ENCODE measurements at regions not wholly inside any gene's neighbourhood (a gene's known extent, or its start where the extent isn't known, plus 50 kb on each side); places are given as distances from the start of the nearest gene placed in this dataset.

DNA sequence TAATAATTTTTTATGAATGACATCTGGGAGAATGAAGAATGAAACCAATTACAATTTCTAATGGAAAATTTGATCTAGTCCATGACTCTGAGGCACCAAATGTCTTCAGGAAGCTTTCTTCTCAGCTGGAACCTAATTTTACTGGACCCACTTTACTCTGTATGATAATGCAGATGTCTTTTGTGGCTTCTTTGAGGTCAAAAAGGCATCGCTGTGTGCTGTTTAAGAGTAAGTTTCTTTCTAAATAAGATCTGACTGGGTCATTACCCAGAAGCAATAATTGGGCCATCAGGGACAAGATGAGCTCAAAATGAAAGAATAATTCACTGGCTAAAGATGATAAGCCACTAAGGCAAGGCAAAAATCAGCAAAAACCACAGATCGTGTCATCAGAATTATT, 633.4 kb downstream of the PSAT1 start:
- DNase-seq (ENCODE audit: low read depth), result no peak
- in situ Hi-C loops (cut with HindIII; ENCODE audit: low sequenced_read_pairs), result no loop called here
- no peak overlapping the region for H3K4me3 ChIP-seq (ENCODE audit: low read depth, low read length)
- TF ChIP-seq, protein P1, sequence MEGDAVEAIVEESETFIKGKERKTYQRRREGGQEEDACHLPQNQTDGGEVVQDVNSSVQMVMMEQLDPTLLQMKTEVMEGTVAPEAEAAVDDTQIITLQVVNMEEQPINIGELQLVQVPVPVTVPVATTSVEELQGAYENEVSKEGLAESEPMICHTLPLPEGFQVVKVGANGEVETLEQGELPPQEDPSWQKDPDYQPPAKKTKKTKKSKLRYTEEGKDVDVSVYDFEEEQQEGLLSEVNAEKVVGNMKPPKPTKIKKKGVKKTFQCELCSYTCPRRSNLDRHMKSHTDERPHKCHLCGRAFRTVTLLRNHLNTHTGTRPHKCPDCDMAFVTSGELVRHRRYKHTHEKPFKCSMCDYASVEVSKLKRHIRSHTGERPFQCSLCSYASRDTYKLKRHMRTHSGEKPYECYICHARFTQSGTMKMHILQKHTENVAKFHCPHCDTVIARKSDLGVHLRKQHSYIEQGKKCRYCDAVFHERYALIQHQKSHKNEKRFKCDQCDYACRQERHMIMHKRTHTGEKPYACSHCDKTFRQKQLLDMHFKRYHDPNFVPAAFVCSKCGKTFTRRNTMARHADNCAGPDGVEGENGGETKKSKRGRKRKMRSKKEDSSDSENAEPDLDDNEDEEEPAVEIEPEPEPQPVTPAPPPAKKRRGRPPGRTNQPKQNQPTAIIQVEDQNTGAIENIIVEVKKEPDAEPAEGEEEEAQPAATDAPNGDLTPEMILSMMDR (IDR thresholded peaks at IDR 0.05; ENCODE audit: low read depth, low read length, missing control alignments), result no peak

DNA sequence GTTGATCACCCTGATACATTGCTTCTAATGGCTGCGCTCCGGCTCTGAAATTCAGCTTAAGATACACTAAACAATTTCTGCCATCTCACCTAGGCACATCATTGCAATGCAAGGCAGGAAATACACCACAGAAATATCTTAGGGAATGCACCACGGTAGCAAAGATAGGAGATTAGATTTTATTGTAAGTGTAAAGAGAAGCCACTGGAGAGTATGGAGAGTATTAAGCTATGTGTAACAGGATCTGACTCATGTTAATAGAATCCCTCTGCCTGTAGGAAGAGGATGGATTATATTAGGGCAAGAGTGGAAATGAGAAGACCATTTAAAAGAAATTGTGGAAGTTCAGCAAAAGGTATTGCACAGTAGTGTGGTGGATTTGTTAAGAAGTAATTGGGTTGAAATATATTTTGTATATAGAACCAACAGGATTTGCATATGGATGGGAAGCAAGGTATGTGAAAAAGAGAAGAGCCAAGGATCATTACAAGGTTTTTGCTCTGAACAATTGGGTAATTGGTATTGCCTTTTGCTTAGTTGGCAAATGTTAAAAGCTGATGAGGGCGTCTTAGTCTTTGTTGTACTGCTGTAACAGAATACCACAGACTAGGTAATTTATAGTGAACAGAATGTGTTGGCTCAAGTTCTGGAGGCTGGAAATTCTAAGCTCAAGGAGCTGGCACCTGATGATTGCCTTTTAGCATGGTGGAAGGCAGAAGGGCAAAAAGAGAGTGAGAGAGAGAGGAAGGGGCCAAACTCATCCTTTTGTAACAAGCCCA, 636.1 kb downstream of the PSAT1 start:
- TF ChIP-seq, protein P1 (IDR thresholded peaks at IDR 0.05; ENCODE audit: low read depth, low read length, missing control alignments), result no peak
- in situ Hi-C loops (cut with HindIII; ENCODE audit: low sequenced_read_pairs), result no loop called here
- H3K4me3 ChIP-seq (ENCODE audit: low read depth, low read length), result no peak overlapping the region
- DNase-seq (ENCODE audit: low read depth), result no peak

DNA sequence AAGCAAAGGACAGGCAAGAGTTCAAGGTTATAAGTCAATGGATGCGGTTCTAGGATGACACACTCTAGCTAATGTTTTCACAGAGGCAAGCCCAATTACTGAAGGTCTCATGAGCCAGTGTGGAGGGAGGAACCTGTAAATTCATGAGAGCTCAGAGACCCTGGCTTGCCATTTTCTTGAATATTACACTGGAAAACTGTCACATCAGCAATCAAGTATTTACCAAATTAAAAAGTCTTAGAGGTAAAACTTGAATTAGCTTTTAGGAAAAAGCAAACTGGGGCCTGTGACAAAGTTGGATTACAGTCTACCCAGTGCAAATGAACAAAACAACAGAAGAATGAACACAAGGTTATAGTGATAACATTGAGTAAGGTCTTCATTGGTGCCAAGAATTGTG, 636.9 kb upstream of the TLE4 start:
- TF ChIP-seq, protein P1 (IDR thresholded peaks at IDR 0.05; ENCODE audit: low read depth, low read length, missing control alignments), result no peak
- in situ Hi-C loops (cut with HindIII; ENCODE audit: low sequenced_read_pairs), result no loop called here
- no peak for DNase-seq (ENCODE audit: low read depth)
- H3K4me3 ChIP-seq (ENCODE audit: low read depth, low read length), result no peak overlapping the region

DNA sequence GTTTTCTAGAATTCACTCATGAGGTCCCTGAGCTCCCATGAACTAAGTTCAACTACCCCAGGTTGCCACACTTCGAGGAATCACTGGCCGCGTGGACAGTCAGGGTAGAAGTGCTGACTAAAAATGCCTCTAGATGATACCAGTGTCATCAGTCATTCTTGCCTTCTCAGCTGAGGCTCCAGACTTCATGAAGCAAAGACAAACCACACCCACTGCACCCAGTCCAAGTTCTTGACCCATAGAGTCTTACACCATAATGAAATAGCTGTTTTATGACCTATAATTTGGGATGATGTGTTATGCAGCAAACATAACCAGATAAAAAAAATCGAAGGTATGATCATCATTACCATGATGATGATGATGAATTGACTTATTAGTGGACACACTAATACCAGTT, 632.9 kb upstream of the TLE4 start:
- no peak for DNase-seq (ENCODE audit: low read depth)
- TF ChIP-seq, protein P1 (IDR thresholded peaks at IDR 0.05; ENCODE audit: low read depth, low read length, missing control alignments), result no peak
- no peak overlapping the region for H3K4me3 ChIP-seq (ENCODE audit: low read depth, low read length)
- in situ Hi-C loops (cut with HindIII; ENCODE audit: low sequenced_read_pairs), result no loop called here

DNA sequence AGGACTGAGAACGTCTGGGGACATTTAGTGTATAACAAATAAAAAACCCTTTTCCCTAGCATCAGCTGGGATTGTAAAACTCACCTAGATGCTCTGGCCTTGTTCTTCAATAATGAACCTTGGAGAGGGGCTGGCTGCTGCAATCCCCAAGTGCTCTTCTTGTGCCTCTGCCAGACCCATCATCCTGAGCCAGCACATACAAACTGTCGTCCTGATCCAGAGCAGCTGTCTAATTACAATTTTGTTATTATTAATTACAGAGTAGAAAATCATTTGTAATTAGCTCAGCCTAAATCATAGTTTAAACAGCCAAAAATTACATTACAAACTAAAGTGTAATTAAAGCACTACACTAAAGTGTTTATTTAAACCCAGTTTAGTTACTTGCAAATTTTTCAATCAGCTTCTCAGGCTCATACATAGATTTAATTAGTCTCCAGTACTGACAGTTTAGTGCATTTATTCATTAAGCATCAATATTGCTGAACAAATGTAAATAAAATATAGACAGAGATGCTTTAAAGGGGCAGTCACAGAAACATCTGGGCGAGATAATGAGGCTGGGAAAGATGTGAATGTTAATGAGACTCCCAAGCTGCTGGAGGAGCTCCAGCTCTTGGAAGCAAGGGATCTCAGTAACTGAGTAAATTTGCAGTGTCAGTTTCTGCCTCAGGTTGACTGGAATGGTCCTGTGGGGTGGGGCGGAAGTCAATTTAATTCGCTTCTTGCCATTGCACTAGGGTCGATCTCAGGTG, 632.3 kb upstream of the TLE4 start:
- in situ Hi-C loops (cut with HindIII; ENCODE audit: low sequenced_read_pairs), result no loop called here
- H3K4me3 ChIP-seq (ENCODE audit: low read depth, low read length), result no peak overlapping the region
- DNase-seq (ENCODE audit: low read depth), result no peak
- TF ChIP-seq, protein P1 (IDR thresholded peaks at IDR 0.05; ENCODE audit: low read depth, low read length, missing control alignments), result no peak

DNA sequence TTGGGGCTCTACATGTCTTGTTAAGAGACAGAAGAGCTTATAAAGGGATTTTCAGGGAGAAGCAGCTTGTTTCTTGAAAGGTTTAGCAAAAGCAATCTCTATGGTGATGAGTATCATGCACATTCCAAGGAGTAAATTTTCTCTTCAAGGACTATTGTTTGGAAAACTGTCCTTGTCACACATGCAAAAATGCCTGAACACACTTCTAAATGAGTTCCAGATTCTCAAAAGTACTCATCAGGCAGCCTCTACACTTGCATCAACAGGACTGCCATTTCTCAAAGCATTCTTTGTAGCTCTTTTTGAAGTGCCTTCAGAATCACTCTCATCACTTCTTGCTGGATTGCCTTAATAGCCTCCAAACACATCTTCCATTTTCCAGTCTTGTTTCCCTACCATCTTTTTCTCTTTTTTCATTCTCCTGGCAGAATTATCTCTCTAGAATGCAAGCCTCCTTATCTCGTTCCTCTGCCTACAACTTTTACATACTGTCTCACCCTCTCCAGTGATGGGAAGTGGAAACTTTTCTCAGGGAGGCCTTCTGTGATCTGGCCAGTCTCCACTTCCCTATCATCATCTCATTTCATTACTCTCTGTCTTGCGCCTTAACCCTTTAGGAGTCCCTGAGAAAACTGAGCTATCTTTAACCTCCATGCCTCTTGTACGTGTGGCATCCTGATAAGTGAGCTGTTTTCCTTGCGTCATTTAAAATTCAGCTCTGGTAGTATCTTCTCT, 631.5 kb upstream of the TLE4 start:
- in situ Hi-C loops (cut with HindIII; ENCODE audit: low sequenced_read_pairs), result no loop called here
- H3K4me3 ChIP-seq (ENCODE audit: low read depth, low read length), result no peak overlapping the region
- DNase-seq (ENCODE audit: low read depth), result no peak
- TF ChIP-seq, protein P1 (IDR thresholded peaks at IDR 0.05; ENCODE audit: low read depth, low read length, missing control alignments), result no peak
